ENCODE measurements at regions not wholly inside any gene's neighbourhood (a gene's known extent, or its start where the extent isn't known, plus 50 kb on each side); places are given as distances from the start of the nearest gene placed in this dataset.

GRCh38 chr6:137758661-137759060 lies 108.4 kb upstream of the TNFAIP3 start:
- Histone ChIP-seq H3K4me1 (ENCODE audit: low read depth) (no peaks in the 10 kb centered on the region), H3K9me3 (ENCODE audit: low read depth) (no peaks in the 10 kb centered on the region), H3K27me3 (no peaks in the 10 kb centered on the region), H3K27ac (no peak overlapping the region), H3K4me3 (no peak overlapping the region), H3K36me3 (no peaks in the 10 kb centered on the region)
- TF ChIP-seq CTCF (IDR thresholded peaks at IDR 0.05; ENCODE audit: low read depth, low read length), result no peak
- DNase-seq (ENCODE audit: low read depth in 1 of 2, low spot score in 1 of 2), result no peak

- Histone ChIP-seq H3K27me3 (no peaks in the 10 kb centered on the region), H3K27ac (no peak overlapping the region), H3K4me1 (ENCODE audit: low read depth) (no peaks in the 10 kb centered on the region), H3K9me3 (ENCODE audit: low read depth) (no peaks in the 10 kb centered on the region), H3K4me3 (no peak overlapping the region), H3K36me3 (no peaks in the 10 kb centered on the region)
- no peak for DNase-seq (ENCODE audit: low read depth in 1 of 2, low spot score in 1 of 2)
- TF ChIP-seq CTCF (IDR thresholded peaks at IDR 0.05; ENCODE audit: low read depth, low read length), result no peak
These were observed 107.4 kb upstream of the TNFAIP3 start for GRCh38 chr6:137759624-137760023.

GRCh38 chr6:137761072-137761471 lies 106.0 kb upstream of the TNFAIP3 start:
- no peaks in the 10 kb centered on the region for H3K36me3 ChIP-seq
- no peaks in the 10 kb centered on the region for H3K9me3 ChIP-seq (ENCODE audit: low read depth)
- no peak overlapping the region for H3K4me3 ChIP-seq
- no peaks in the 10 kb centered on the region for H3K27me3 ChIP-seq
- peak in 1 of 2 donors; percentile 27 for DNase-seq (ENCODE audit: low read depth in 1 of 2, low spot score in 1 of 2)
- TF ChIP-seq CTCF (IDR thresholded peaks at IDR 0.05; ENCODE audit: low read depth, low read length), result no peak
- no peaks in the 10 kb centered on the region for H3K4me1 ChIP-seq (ENCODE audit: low read depth)
- no peak overlapping the region for H3K27ac ChIP-seq

- no peak for DNase-seq (ENCODE audit: low read depth in 1 of 2, low spot score in 1 of 2)
- no peak for TF ChIP-seq CTCF (IDR thresholded peaks at IDR 0.05; ENCODE audit: low read depth, low read length)
- Histone ChIP-seq H3K27ac (no peak overlapping the region), H3K36me3 (no peaks in the 10 kb centered on the region), H3K4me3 (no peak overlapping the region), H3K4me1 (ENCODE audit: low read depth) (no peaks in the 10 kb centered on the region), H3K27me3 (no peaks in the 10 kb centered on the region), H3K9me3 (ENCODE audit: low read depth) (no peaks in the 10 kb centered on the region)
These were observed 105.6 kb upstream of the TNFAIP3 start for GRCh38 chr6:137761487-137761886.

GRCh38 chr6:137762168-137763090 lies 104.6 kb upstream of the TNFAIP3 start:
- Histone ChIP-seq H3K9me3 (ENCODE audit: low read depth) (no peaks in the 10 kb centered on the region), H3K27ac (no peak overlapping the region), H3K4me1 (ENCODE audit: low read depth) (no peaks in the 10 kb centered on the region), H3K4me3 (no peak overlapping the region), H3K27me3 (no peaks in the 10 kb centered on the region), H3K36me3 (no peaks in the 10 kb centered on the region)
- no peak for TF ChIP-seq CTCF (IDR thresholded peaks at IDR 0.05; ENCODE audit: low read depth, low read length)
- no peak for DNase-seq (ENCODE audit: low read depth in 1 of 2, low spot score in 1 of 2)

All from cardiac muscle cell (in vitro differentiated cells and primary cell).